Ishikawa (cell line): ENCODE measurements at regions not wholly inside any gene's neighbourhood (a gene's known extent, or its start where the extent isn't known, plus 50 kb on each side); places are given as distances from the start of the nearest gene placed in this dataset.

ENCODE experiments used
- CEBPB ChIP-seq: IDR thresholded peaks from 2 replicates; pipeline ENCODE4 v1.6.1; 2012
- TF ChIP-seq, protein P1 (sequence below): IDR thresholded peaks from 2 replicates; pipeline ENCODE4 v1.6.1; 2012
- TF ChIP-seq, protein P2 (sequence below): IDR thresholded peaks from 2 replicates; pipeline ENCODE4 v1.6.1; 2012; ENCODE audit warnings: low read depth, mild to moderate bottlenecking

DNA sequence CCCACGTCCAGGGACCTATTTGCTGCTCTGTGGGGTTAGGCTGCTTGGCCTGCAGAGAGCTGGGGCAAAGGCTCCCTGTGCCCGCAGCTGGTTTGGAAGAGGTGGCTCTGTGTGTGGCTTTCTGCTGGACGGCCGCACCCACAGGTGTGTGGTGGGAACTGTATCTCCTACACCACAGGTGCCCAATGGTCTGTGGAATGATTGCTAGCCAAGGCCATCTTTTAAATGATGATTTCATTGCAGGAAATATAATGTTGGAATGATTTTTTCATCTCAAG lies 178.4 kb downstream of the DLL1 start:
- TF ChIP-seq, protein P1, sequence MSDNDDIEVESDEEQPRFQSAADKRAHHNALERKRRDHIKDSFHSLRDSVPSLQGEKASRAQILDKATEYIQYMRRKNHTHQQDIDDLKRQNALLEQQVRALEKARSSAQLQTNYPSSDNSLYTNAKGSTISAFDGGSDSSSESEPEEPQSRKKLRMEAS = no peak
- TF ChIP-seq, protein P2, sequence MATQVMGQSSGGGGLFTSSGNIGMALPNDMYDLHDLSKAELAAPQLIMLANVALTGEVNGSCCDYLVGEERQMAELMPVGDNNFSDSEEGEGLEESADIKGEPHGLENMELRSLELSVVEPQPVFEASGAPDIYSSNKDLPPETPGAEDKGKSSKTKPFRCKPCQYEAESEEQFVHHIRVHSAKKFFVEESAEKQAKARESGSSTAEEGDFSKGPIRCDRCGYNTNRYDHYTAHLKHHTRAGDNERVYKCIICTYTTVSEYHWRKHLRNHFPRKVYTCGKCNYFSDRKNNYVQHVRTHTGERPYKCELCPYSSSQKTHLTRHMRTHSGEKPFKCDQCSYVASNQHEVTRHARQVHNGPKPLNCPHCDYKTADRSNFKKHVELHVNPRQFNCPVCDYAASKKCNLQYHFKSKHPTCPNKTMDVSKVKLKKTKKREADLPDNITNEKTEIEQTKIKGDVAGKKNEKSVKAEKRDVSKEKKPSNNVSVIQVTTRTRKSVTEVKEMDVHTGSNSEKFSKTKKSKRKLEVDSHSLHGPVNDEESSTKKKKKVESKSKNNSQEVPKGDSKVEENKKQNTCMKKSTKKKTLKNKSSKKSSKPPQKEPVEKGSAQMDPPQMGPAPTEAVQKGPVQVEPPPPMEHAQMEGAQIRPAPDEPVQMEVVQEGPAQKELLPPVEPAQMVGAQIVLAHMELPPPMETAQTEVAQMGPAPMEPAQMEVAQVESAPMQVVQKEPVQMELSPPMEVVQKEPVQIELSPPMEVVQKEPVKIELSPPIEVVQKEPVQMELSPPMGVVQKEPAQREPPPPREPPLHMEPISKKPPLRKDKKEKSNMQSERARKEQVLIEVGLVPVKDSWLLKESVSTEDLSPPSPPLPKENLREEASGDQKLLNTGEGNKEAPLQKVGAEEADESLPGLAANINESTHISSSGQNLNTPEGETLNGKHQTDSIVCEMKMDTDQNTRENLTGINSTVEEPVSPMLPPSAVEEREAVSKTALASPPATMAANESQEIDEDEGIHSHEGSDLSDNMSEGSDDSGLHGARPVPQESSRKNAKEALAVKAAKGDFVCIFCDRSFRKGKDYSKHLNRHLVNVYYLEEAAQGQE = no peak
- TF ChIP-seq CEBPB = no peak
